HEK293T (cell line): ENCODE measurements at regions not wholly inside any gene's neighbourhood (a gene's known extent, or its start where the extent isn't known, plus 50 kb on each side); places are given as distances from the start of the nearest gene placed in this dataset.

Experiments used
- BHLHE40 ChIP-seq: fragments of 450-650 bp; IDR thresholded peaks from 2 replicates; pipeline ENCODE4 v1.6.1; 2016; ENCODE audit warnings: mild to moderate bottlenecking, moderate library complexity, borderline replicate concordance
- ELF4 ChIP-seq: fragments of 450-650 bp; IDR thresholded peaks from 2 replicates; pipeline ENCODE4 v1.6.1; 2017; ENCODE audit warnings: antibody characterized with exemption
- FOXA1 ChIP-seq: fragments of 450-650 bp; IDR thresholded peaks from 2 replicates; pipeline ENCODE4 v1.6.1; 2016; ENCODE audit warnings: mild to moderate bottlenecking
- FOXK2 ChIP-seq: fragments of 450-650 bp; IDR thresholded peaks from 2 replicates; pipeline ENCODE4 v1.6.1; 2016; ENCODE audit warnings: mild to moderate bottlenecking
- FOXM1 ChIP-seq: fragments of 450-650 bp; IDR thresholded peaks from 2 replicates; pipeline ENCODE4 v1.6.1; 2017; ENCODE audit warnings: mild to moderate bottlenecking, borderline replicate concordance
- L3MBTL2 ChIP-seq: fragments of 450-650 bp; conservative IDR thresholded peaks from 2 replicates; pipeline ENCODE4 v1.6.1; 2016; ENCODE audit warnings: mild to moderate bottlenecking
- LEF1 ChIP-seq: fragments of 450-650 bp; IDR thresholded peaks from 2 replicates; pipeline ENCODE4 v1.6.1; 2017; ENCODE audit warnings: mild to moderate bottlenecking, borderline replicate concordance
- NFRKB ChIP-seq: fragments of 450-650 bp; IDR thresholded peaks from 2 replicates; pipeline ENCODE4 v1.6.1; 2016; ENCODE audit warnings: mild to moderate bottlenecking, moderate library complexity
- PKNOX1 ChIP-seq: fragments of 450-650 bp; IDR thresholded peaks from 2 replicates; pipeline ENCODE4 v1.6.1; 2016
- SP1 ChIP-seq: fragments of 450-650 bp; IDR thresholded peaks from 2 replicates; pipeline ENCODE4 v1.6.1; 2017
- SUZ12 ChIP-seq: fragments of 450-650 bp; IDR thresholded peaks from 2 replicates; pipeline ENCODE4 v1.6.1; 2016; ENCODE audit warnings: mild to moderate bottlenecking
- TARDBP ChIP-seq: fragments of 450-650 bp; IDR thresholded peaks from 2 replicates; pipeline ENCODE4 v1.6.1; 2016
- ZNF384 ChIP-seq: fragments of 450-650 bp; IDR thresholded peaks from 2 replicates; pipeline ENCODE4 v1.6.1; 2016

- TF ChIP-seq SUZ12, result no peak
- no peak for TF ChIP-seq FOXM1
- no peak for TF ChIP-seq ELF4
- no peak for TF ChIP-seq FOXA1
- no peak for TF ChIP-seq TARDBP
- no peak for TF ChIP-seq BHLHE40
- no peak for TF ChIP-seq ZNF384
- TF ChIP-seq FOXK2, result no peak
- TF ChIP-seq SP1, result no peak
- no peak for TF ChIP-seq L3MBTL2
- no peak for TF ChIP-seq LEF1
- no peak for TF ChIP-seq NFRKB
- TF ChIP-seq PKNOX1, result no peak
These were observed 221.4 kb upstream of the NFE2L3 start for GRCh38 chr7:25930492-25931048.
